GM18498 (cell line): ENCODE measurements at regions not wholly inside any gene's neighbourhood (a gene's known extent, or its start where the extent isn't known, plus 50 kb on each side); places are given as distances from the start of the nearest gene placed in this dataset.

Source experiments
- ATAC-seq: cut with Tn5 transposase; IDR thresholded peaks from one replicate; pipeline ENCODE4 v1.9.1; 2021; ENCODE audit warnings: mild to moderate bottlenecking, moderate library complexity; ENCODE audit not compliant: unreplicated experiment

DNA sequence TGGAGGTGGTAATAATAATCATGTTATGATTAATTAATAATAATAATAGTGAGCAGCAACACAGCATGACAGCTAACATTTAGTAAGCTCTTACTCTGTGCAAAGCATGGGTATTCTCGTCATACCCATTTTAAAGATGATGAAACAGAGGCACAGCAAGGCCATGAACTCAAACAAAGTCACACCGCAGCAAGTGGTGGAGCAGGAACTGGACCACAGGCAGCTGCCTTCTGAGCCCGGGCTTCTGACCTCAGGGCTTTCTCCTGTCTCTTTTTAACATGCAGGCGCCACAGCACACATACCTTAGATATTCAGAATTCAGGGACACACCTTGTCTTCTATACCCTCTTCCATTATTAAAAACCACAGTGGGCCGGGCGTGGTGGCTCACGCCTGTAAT is 50.7 kb upstream of the SPATA12 start:
- ATAC-seq = no peak

DNA sequence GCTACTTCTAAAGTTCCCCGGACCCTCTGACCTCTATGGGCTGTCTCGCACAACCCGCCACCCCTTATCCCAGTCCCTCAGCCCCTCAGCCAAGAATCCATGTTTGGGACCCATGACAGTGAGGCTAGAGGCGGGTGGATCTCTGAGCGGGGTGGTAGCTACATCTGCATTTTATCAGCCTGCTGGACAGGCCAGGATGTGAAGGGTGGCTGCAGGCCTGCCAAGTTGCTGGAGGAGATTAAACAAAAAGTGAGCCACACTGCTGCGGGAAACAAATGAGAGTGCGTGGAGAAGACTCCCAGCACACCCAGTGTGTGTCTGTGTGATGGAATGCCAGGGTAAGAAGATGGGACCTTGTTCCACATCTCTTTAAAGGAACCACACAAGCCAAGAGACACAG is 51.1 kb upstream of the SPATA12 start:
- no peak for ATAC-seq

DNA sequence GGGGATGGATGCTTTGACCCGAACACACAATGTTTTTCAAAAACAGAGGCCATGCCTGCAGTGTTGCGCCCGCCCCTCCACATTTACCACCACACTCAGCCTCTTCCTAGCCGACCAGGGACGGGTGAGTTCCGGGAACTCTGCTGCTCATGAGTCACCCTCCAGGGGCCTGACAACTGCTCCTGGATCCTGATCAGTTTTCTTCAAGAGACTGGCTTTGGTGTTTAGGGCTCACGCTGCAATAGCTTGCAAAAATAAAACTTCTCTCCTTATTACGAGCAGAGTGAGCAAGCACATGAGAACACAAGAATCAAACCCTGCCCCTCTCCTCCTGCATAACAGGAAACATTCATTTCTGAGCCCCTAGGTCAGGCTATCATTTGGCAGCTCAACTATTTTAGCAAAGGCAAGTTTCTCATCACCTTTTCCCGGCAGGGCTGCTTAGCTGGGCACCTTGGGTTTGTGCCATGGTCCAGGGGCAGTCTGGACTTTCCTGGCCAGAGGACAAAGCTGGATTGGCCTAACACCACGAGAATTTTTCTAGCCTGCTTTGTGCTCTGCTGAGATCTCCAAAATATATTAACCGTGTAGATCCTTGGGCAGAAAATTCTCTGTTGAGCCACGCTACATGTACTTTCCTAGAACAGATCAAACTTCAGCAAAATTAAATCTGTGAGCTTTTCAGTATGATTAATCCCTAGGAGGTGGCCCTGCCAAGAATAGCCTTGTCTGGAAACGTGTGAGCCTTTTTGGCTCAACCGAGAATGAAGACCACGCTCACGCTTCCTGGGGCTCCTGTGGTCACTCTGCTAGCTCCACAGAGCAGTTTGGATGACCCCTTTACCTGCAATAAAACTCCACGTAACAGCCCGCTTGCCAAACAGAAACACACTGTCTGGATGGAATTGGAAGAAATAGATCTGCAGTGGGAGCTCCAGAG is 52.7 kb upstream of the SPATA12 start:
- no peak for ATAC-seq

DNA sequence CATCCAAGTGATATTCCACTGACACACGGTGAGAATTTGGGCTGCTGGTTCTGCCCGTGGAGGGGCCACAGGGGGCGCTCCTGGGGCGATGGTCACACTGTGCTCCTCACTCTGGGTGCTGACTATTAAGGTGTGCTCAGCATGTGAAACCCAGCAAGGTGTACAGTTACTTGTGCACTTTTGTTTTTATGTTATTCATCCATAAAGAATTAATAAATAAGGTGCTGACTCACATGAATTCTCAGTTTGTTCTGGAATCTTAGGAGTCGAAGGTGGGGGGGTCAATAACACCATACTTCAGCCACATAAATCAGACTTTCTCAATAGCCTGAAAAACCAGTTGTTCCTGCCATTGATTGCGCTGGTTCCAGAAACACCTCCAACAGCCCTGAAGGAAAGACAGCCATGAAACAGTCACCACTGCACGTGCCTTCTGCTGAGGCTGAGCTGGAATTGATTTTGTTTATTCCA is 53.5 kb upstream of the SPATA12 start:
- ATAC-seq = no peak

DNA sequence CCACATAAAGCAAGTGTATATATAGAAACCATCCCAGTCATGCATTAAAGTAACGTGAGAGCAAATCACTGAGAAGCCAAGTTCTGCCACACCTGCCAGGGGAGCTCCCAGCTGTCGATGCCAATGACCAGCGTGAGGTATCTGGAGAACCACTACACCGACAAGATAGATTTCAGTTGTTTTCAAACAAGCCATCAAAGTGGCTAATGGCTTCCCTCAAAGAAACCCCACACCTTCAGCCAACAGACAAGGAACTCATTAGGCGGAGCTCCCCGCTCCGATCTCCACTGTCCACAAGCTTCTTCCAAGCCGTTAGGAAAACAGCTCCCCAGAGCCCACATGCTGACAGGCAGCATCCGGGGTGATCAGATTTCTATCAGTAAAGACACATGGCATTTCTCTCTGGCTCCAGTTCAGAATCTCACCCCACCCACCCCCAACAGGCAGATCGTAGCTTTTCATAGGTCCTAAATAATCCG is 54.2 kb upstream of the SPATA12 start:
- no peak for ATAC-seq

DNA sequence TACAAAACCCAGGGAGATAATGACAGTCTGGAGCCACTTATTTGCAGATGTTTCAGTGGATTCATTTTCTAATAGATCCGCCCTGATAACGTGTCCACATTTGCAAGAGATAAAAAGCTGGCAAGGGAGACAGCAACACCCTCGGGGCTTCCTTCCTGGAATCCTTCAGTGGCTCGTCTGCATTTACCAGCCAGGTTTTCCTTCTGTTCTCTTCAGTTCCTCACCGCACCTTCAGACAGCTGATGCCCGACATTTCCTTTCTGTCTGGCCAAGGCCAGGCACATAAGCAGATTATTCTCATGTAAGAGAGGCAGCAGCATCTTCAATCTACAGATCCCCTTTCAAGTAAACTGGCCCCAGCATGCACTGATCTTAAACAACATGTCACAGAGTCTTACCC is 56.2 kb upstream of the SPATA12 start:
- no peak for ATAC-seq

DNA sequence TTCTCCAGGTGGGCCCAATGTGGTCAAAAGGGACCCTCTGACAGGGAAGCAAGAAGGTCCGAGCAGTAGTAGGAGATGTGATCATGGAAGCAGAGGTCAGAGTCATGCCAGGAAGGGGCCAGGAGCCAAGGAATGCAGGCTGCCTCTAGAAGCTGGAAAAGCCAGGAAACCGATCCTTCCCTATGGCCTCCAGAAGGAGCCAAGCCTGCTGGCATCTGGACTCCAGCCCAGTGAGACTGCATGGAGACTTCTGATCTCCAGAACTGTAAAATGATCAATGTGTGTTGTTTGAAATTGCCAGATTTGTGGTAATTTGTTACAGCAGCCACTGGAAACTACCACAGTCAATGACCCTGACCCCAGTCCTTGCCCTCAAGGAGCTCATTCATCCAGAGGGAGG is 56.8 kb upstream of the SPATA12 start:
- no peak for ATAC-seq

DNA sequence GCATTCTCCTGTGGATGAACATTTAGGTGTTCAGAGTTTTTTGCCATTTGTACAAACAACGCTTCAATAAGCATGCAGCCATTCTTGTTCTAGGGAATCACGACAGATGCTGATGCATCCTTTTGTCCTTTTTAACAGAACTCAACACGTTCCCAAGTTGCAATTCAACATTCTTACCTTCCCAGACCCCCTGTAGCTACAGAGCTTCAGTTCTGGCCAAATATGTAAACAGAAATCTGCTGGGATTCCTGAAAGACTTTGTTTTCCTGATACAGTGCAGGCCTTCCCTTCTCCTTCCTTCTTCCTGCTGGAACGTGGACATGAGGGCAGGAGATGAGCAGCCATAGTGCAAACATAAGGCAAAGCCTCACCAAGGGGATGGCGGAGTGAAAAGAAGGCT is 59.1 kb upstream of the SPATA12 start:
- ATAC-seq = no peak

DNA sequence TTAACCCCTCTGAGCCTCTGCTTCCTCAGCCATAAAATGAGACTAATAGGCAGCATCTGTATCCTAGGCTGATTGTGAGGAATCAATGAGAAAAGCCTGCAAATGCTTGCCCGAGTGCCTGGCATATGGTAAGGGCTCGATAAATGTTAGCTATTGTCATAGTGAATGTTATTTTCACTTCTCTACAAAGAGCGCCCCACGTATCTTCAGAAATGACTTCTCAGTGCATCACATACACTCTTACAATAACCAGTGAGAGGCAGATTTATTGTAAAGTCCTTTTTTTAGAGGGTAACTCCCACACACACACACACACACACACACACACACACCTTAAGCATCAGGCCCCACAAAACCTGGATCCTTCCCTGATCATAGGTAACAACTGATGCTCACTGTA is 60.5 kb upstream of the SPATA12 start:
- ATAC-seq = no peak

DNA sequence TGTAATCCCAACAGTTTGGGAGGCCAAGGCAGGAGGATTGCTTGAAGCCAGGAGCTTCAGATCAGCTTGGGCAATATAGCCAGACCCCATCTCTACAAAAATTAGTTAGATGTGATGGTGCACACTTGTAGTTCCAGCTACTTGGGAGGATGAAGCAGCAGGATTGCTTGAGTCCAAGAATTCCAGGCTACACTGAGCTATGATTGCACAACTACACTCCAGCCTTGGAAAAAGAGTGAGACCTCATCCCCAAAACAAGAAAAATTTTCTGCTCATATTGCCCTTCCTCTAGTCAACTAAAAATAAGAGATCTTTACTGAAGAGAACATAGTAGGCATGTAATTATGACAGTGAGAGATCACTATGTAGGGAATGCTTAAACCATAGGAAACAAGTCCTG is 60.9 kb upstream of the SPATA12 start:
- ATAC-seq = no peak

DNA sequence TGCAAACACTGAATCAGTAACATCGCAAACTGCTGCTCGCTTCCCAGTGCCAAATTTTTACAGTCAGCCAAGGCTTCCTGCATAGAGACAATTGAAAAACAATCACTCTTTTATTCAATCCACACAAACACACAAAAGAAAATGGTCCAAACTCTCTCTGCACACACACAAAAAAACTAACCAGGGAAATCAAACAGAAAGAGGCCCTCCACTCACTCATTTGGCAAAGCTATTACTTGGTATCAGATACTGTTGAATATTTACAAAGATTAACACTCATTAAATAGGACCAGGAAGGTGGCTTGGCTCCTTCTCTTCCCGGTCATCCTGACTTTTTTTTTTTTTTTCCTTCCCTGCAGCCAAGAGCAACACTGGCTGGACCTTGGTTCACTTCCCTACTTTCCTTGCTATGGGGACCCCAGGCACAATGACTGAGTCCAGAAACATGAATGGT is 62.4 kb upstream of the SPATA12 start:
- ATAC-seq = no peak

DNA sequence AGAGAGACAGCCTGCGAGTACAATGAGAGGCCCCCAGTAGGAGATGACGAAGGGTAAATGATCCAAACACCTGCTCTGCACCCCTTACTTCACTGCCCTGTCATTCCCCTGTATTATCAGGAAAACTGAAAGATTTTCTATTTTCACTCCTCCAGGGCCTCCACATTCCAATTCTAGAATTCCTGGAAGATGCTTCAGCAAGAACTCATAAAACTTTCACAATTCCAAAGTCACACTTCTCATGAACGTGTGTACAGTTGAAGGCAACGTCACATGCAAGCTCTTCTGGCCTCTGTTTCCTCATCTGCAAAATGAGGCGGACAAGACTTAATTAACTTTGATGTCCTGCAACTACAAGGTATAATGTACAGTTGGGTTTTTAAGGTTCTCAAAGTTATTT is 62.8 kb upstream of the SPATA12 start:
- no peak for ATAC-seq

DNA sequence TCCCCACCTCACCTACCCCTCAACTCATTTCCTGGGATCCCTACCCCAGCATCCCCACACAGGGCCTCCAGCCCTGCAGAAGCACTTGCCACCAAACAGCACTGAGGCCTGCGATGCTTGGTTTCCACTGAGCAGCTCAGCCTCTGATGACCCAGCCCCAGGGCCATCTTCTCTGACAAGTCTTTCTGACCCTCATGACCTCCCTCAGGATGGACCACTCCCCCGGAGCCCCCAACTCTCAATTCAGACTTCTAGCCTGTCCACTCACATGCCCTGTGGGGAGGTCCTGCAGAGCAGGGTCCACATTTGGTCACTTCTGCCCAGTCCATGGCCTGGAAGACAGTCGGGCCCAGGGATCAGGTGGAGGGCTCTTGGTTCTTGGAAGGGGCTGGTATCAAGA is 63.4 kb upstream of the SPATA12 start:
- ATAC-seq = no peak

DNA sequence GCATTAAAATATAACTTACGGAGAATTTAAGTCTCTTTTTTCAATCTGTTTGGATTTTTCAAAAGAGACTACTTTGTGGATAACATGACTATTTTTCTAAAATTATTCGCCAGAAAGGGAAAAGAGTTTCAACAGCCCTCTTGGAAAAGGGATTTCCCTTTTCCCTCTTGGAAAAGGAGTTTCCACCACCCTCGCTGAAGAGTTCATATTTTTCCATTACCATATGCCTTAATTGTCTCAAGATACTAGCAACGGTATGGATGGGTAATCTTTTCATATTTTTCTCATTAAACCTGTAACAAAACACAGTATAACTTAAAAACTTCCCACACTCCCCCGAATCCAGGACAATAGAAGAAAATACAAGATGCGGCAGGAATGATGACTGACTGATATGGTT is 66.1 kb upstream of the SPATA12 start:
- ATAC-seq = no peak

DNA sequence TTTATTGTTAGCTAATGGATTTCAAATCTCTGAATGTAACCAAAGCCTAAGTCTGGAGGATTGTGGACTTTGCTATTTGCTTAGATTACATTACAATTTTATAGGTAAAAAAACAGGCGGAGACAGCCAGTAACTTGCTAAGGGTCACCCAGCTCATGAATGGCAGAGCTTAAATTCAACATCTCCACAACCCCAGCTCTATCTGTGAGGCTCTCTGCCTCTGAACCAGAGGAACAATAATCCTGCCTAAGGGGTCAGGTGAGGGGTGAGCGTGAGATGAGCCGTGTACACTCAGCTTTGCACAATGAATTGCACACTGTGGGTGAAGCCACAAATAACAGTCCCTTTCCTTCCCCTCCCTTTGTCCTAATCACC is 69.8 kb upstream of the SPATA12 start:
- ATAC-seq = no peak

DNA sequence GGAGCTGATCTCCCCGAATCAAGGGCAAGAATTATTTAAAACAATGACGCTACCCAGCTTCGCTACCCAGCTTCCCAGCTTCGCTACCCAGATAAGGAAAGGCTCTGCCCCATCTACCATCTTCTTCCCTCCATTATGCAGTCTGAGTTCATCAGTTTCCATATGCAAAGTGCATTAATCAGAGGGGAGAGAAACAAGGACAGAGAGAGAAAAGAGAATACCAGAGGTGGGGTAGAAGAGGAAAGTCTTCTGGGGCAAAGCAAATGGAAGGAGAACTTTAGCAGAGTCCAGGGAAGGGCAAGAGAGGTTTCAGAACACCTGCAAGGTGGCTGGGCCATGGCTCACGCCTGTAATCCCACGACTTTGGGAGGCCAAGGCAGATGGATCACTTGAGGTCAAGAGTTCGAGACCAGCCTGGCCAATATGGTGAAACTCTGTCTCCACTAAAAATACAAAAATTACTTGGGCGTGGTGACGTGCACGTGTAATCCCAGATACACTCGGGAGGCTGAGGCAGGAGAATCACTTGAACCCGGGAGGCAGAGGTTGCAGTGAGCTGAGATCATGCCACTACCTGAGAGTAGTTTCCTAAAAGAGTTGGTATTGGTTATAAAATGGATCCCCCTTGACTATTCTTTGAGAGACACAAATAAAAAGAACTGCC is 70.4 kb upstream of the SPATA12 start:
- ATAC-seq = no peak

DNA sequence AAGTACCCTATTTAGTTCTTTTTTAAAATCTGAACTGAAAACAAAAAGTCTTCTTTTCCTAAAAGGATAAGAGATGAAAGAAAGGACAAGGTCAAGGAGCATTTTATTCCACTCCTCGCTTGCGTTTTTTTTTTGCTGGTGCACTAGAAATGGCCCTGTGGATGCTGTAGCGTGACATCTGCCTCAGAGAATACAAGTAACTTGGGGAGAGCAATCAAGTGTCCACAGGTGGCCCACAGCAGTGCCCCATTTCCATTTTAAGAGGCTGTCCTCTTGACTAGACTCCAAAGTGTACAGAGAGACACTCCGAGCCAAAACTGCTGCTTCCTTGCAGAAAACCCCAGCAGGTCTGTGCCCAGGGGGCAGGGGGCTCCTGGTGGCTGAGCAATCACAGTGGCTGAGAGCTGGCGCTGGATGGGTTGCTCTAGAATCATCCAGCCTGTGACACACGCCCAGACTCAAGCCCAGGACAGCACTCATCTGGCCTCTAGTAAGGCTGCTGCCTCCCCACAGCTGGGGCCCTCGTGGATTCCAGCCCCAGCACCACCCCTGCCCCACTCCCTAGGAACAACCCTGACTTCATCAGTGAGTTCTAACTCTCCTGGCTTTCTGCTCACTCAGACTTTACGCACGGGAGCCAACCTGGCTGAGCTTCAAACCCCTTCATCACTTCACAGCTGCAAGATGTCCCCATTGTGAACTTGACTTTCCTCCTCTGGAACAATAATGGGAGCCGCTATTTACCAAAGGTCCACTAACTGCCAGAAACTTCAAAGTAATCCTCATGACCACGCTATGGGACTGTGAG is 71.1 kb upstream of the SPATA12 start:
- no peak for ATAC-seq

DNA sequence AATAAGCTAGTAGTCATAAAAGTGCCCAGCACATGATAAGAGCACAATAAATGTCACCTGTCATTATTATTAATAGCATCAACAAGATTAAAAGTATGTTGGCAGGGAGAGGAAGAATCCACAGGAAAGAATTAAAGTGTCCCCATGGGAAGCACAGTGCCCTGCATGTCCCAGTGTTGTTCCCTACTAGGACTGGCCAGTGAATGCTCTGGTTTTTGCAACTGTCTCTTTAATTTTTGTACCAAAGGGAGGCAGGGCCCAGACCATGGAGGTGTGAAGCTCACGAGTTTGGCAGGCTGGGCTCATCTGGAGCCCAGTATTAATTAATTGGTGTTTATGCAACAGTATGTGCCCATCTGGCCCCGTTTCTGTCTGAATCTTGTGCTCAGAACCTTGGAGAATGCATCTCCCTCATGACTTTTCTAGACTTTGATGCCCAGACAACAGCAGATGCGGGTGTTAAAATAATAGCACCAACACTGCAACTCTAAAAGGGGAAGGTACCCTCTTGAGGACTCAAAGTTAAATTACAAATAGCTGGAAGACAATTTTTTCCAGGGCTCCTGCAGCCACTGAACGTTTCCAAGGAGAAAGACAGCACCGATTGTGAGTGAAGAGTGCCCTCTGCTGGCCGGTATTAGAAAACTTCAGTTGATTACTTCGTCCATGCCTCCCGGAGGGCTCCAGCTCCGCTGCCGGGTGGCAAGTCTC is 71.9 kb upstream of the SPATA12 start:
- no peak for ATAC-seq

DNA sequence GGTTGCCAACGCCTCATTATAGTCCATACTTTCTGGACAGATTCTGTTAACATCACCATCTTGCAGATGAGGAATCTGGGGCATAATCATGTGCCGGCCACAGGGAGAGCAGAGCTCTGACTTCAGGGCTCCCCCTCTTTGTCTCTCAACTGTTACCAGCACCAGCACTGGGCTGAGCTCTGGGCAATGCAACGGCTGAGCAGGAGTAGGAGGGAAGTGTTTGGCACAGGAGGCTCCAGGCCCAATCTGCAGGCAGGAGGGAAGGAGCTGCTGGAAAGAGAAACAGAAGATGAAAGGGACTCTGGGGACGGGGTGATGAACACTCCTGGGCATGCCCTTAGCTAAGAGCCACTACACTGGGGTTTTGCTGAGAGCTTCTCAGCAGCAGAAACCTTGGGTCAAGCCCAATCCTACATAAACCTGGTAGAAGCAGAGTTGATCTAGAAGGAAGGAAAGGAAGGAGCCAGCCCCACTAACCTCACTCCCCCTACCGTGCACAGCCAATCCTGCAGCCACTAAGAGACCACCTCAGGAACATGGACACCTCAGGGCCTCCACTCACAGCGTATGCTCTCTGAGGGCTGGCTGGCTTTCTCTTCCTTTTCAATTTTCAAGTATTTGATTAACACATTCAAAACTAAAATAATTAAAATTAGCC is 73.1 kb upstream of the SPATA12 start:
- ATAC-seq = no peak

DNA sequence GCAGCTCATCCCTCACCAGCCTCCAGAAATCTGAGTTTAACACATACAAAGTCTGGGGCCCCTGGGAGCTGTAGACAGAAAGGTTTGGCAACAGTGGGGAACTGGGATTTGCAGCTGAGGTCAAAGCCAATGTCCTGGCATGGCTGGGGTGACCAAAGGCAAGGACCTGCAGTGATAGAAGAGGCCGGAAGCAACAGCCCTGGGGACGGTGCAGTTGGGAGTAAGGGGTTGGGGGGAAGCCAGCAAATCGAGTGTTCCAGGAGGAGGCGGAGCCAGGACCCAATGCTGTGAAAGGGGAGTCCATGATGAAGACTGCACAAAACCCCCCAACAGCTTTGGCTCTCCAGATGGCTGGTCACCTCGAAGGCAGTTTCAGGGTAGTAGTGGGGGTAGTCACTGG is 74.1 kb upstream of the SPATA12 start:
- no peak for ATAC-seq
